ENCODE measurements at regions not wholly inside any gene's neighbourhood (a gene's known extent, or its start where the extent isn't known, plus 50 kb on each side); places are given as distances from the start of the nearest gene placed in this dataset.

GRCh38 chr2:60334610-60335009 lies 218.8 kb downstream of the BCL11A start:
- no peak for TF ChIP-seq CTCF (IDR thresholded peaks at IDR 0.05)
- TF ChIP-seq EZH2 (IDR thresholded peaks at IDR 0.05; ENCODE audit: borderline replicate concordance, insufficient read depth, low read depth, low read length, poor library complexity, severe bottlenecking) = no peak
